ENCODE measurements at regions not wholly inside any gene's neighbourhood (a gene's known extent, or its start where the extent isn't known, plus 50 kb on each side); places are given as distances from the start of the nearest gene placed in this dataset.

DNA sequence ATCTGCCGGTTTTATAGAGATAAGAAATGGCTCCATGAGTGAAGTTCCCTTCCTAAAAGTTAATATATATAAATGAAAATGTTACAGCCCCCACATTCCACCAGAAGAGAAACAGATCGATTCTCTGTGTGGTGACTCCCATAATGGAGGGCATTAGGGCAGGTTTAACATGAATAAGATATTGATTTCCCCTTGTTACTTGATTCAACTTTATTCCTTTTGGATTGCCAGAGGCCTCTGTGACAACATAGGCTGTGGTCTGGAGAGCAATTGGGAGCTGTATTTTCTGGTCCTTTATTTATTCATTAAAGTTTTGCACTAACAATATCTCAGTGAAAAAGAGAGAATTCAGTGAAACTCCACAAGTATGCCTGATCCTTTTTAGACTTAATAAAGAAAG, 125.2 kb upstream of the CCDC196 start:
- H3K4me1 ChIP-seq, result no peaks in the 10 kb centered on the region
- intact Hi-C loops (cut with DNase I), result no loop called here
- no peak for DNase-seq
- H3K9me3 ChIP-seq, result no peaks in the 10 kb centered on the region
- TF ChIP-seq POLR2A (IDR thresholded peaks at IDR 0.05), result no peak
- TF ChIP-seq, protein P1, sequence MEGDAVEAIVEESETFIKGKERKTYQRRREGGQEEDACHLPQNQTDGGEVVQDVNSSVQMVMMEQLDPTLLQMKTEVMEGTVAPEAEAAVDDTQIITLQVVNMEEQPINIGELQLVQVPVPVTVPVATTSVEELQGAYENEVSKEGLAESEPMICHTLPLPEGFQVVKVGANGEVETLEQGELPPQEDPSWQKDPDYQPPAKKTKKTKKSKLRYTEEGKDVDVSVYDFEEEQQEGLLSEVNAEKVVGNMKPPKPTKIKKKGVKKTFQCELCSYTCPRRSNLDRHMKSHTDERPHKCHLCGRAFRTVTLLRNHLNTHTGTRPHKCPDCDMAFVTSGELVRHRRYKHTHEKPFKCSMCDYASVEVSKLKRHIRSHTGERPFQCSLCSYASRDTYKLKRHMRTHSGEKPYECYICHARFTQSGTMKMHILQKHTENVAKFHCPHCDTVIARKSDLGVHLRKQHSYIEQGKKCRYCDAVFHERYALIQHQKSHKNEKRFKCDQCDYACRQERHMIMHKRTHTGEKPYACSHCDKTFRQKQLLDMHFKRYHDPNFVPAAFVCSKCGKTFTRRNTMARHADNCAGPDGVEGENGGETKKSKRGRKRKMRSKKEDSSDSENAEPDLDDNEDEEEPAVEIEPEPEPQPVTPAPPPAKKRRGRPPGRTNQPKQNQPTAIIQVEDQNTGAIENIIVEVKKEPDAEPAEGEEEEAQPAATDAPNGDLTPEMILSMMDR (IDR thresholded peaks at IDR 0.05), result no peak
- no peak overlapping the region for H3K27ac ChIP-seq
- WGBS, 2 donors, result 48 to 53% methylated on average over 2 of the region's 2 CpGs
- no peak overlapping the region for H3K4me3 ChIP-seq (replicated peaks in 1 of 3)
- no peaks in the 10 kb centered on the region for H3K27me3 ChIP-seq
- no peaks in the 10 kb centered on the region for H3K36me3 ChIP-seq

DNA sequence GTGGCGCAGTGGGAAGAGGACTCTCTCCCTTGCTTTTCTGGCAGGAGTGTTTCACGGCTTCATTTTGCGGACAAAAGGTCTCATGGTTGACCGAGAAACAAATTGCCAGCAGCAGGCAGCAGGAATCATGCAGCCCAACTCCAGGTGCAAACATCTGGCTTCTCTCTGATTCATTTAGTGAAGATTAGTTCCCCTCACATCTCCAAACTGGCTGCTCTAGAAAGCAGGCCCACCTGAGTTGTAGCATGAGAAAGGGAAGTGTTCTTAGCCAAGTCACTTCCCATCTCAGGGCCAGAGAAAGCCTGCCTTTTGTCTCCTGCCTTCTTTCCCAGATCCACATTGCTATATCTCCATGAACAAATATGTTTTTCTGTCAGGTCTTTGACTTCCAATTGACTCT, 120.8 kb upstream of the CCDC196 start:
- H3K27me3 ChIP-seq, result no peaks in the 10 kb centered on the region
- H3K4me3 ChIP-seq (replicated peaks in 1 of 3), result no peak overlapping the region
- no peaks in the 10 kb centered on the region for H3K9me3 ChIP-seq
- no peak for TF ChIP-seq POLR2A (IDR thresholded peaks at IDR 0.05)
- TF ChIP-seq, protein P1 (IDR thresholded peaks at IDR 0.05), result no peak
- H3K36me3 ChIP-seq, result no peaks in the 10 kb centered on the region
- no peaks in the 10 kb centered on the region for H3K4me1 ChIP-seq
- no peak for DNase-seq
- no peak overlapping the region for H3K27ac ChIP-seq
- WGBS, 2 donors, result 85 to 93% methylated on average over 4 of the region's 4 CpGs
- intact Hi-C loops (cut with DNase I), result no loop called here

DNA sequence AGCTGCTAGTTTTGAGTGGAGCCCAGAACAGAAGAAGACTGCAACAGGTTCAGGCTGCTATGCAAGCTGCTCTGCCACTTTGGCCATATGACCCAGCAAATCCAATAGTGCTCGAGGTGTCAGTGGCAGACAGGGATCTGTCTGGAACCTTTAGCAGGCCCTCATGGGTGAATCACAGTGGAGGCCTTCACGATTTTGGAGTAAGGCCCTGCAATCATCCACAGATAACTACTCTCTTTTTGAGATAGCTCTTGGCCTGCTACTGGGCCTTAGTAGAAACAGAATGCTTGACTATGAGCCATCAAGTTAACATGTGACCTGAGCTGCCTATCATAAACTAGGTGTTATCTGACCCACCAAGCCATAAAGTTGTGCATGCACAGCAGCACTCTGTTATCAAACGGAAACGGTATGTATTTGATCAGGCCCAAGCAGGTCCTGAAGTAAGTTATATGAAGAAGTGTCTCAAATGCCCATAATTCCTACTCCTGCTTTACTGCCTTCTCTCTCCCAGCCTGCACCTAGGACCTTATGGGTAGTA, 116.9 kb upstream of the CCDC196 start:
- no peak for TF ChIP-seq POLR2A (IDR thresholded peaks at IDR 0.05)
- TF ChIP-seq, protein P1 (IDR thresholded peaks at IDR 0.05), result no peak
- 79 to 94% methylated on average over 4 of the region's 4 CpGs for WGBS, 2 donors
- no peaks in the 10 kb centered on the region for H3K4me1 ChIP-seq
- no peaks in the 10 kb centered on the region for H3K27me3 ChIP-seq
- intact Hi-C loops (cut with DNase I), result no loop called here
- H3K9me3 ChIP-seq, result no peaks in the 10 kb centered on the region
- no peak overlapping the region for H3K27ac ChIP-seq
- H3K36me3 ChIP-seq, result no peaks in the 10 kb centered on the region
- DNase-seq, result no peak
- no peak overlapping the region for H3K4me3 ChIP-seq (replicated peaks in 1 of 3)

DNA sequence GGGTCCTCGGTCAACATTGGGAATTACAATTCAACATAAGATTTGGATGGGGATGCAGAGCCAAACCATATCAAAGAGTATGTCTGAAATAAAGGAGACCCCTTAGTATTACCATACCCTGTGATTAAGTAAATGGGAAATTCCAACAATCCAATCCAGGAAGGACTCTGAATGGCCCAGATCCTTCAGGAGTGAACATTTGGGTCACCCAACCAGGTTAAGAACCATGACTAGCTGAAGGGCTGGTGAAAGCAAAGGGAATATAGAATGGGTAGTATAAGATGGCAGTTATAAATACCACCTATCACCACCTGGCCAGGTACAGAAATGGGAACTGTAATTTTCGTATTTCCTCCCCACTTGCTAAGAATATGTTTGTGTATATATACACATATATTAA, 114.4 kb upstream of the CCDC196 start:
- TF ChIP-seq, protein P1 (IDR thresholded peaks at IDR 0.05), result no peak
- TF ChIP-seq POLR2A (IDR thresholded peaks at IDR 0.05), result no peak
- H3K9me3 ChIP-seq, result no peaks in the 10 kb centered on the region
- intact Hi-C loops (cut with DNase I), result no loop called here
- DNase-seq, result no peak
- H3K4me3 ChIP-seq (replicated peaks in 1 of 3), result no peak overlapping the region
- no peaks in the 10 kb centered on the region for H3K4me1 ChIP-seq
- H3K36me3 ChIP-seq, result no peaks in the 10 kb centered on the region
- H3K27me3 ChIP-seq, result no peaks in the 10 kb centered on the region
- H3K27ac ChIP-seq, result no peak overlapping the region
- 89 to 97% methylated on average over 2 of the region's 2 CpGs for WGBS, 2 donors

- H3K36me3 ChIP-seq, result no peaks in the 10 kb centered on the region
- no peak overlapping the region for H3K27ac ChIP-seq
- intact Hi-C loops (cut with DNase I), result no loop called here
- WGBS, 2 donors, result 75 to 84% methylated on average over 5 of the region's 5 CpGs
- no peaks in the 10 kb centered on the region for H3K27me3 ChIP-seq
- no peak for TF ChIP-seq POLR2A (IDR thresholded peaks at IDR 0.05)
- TF ChIP-seq, protein P1 (IDR thresholded peaks at IDR 0.05), result no peak
- no peaks in the 10 kb centered on the region for H3K4me1 ChIP-seq
- H3K4me3 ChIP-seq (replicated peaks in 1 of 3), result no peak overlapping the region
- DNase-seq, result no peak
- no peaks in the 10 kb centered on the region for H3K9me3 ChIP-seq
Measured at GRCh38 chr14:66375046-66375964, 110.9 kb upstream of the CCDC196 start.

Data from thyroid gland (tissue), 4 donors.